H1 (cell line): ENCODE measurements at regions not wholly inside any gene's neighbourhood (a gene's known extent, or its start where the extent isn't known, plus 50 kb on each side); places are given as distances from the start of the nearest gene placed in this dataset.

Experiments used
- BCL11A ChIP-seq, 2 experiments: IDR thresholded peaks; one replicate each; pipeline ENCODE4 v1.6.1; 2011; ENCODE audit warnings: low read depth in 2 of 2, low read length in 2 of 2, mild to moderate bottlenecking in 2 of 2
- CBX5 ChIP-seq: fragments of 300-800, 300-1000 bp; sonication (generic); IDR thresholded peaks from 2 replicates; pipeline ENCODE4 v1.7.1; 2016; ENCODE audit warnings: antibody characterized with exemption, low read length, low read depth
- CREB1 ChIP-seq: IDR thresholded peaks from 2 replicates; pipeline ENCODE4 v1.6.1; 2012; ENCODE audit warnings: inconsistent platforms
- CTBP2 ChIP-seq: IDR thresholded peaks from 2 replicates; pipeline ENCODE4 v1.7.0; 2011; ENCODE audit warnings: borderline replicate concordance, mild to moderate bottlenecking, moderate library complexity, mixed read lengths, low read length; ENCODE audit not compliant: insufficient read depth, insufficient read length
- JUND ChIP-seq: IDR thresholded peaks from 2 replicates; pipeline ENCODE4 v1.6.1; 2011; ENCODE audit warnings: mild to moderate bottlenecking, improper control_type of control experiment, low read length
- SIN3A ChIP-seq, 2 experiments: IDR thresholded peaks in 1 of 2; conservative IDR thresholded peaks in 1 of 2; 2 replicates each; pipeline ENCODE4 v1.6.1; 2011 to 2012; ENCODE audit warnings: low read length in 2 of 2, improper control_type of control experiment in 1 of 2, low read depth in 1 of 2, mild to moderate bottlenecking in 1 of 2
- SUZ12 ChIP-seq: fragments of 200-600 bp; sonication (generic); IDR thresholded peaks from 2 replicates; pipeline ENCODE4 v1.6.1; 2012; ENCODE audit warnings: mild to moderate bottlenecking, inconsistent platforms, low read length, moderate library complexity, mixed read lengths
- TAF7 ChIP-seq: optimal IDR thresholded peaks from 2 replicates; pipeline ENCODE3; 2011; ENCODE audit warnings: low read depth, mild to moderate bottlenecking, inconsistent platforms, low read length, moderate library complexity, borderline replicate concordance
- TCF12 ChIP-seq: IDR thresholded peaks from 2 replicates; pipeline ENCODE4 v1.6.1; 2011; ENCODE audit warnings: low read depth, mild to moderate bottlenecking, low read length
- TF ChIP-seq, protein P1 (sequence below): fragments of 300-600 bp; sonication (generic); IDR thresholded peaks from 2 replicates; pipeline ENCODE4 v1.7.1; 2012; ENCODE audit warnings: low read length, moderate library complexity, mild to moderate bottlenecking, inconsistent platforms; ENCODE audit not compliant: insufficient replicate concordance

DNA sequence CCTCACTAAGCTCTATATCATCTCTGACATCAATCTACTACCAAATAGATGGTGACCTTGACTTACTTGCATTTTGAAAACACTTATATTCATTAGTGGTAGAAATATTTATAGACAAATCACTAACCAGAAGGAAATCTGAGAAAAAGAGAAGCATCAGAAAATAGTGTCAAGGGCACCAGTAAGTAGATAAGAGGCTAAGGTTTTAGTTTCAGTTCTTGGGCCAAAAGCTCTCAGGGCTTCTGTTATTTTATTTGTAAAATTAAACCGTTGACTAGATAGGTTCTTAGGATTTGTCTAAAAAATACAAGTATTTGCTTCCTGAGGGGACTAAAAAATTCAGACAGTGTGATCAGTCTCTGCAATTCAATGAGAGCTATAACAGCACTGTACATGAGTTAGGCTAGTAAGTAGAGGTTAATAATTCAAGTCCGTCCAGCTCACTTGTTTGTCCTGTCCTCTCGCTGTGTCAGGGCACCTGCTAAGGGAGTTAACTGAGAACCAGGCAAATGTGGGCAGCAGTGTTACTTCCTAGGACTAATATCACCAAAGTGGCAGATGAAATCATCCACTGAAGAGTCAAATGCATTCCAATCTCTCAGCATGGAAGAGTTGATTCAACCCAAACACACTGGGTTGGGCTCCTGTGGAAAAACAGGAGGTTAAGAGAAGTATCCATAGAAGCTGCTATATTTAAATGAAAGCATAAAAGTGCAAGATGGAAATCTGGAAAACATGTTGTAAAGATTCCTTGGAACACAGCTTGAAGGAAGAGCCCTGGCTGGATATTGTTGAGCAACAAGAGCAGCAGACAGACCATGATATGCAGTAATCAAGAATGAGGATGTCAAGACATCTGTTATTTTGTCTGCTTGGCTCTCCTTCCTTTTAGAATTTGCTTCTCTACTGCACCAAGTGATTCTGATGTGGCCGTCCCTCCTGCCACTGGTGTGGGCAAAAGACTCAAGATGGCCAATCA is 134.9 kb upstream of the ZBTB20 start (continued):
- TF ChIP-seq CBX5: no peak
- no peak for TF ChIP-seq JUND
- no peak for TF ChIP-seq SUZ12
- no peak for TF ChIP-seq CTBP2
- no peak for TF ChIP-seq TAF7
- no peak for TF ChIP-seq SIN3A (conservative IDR thresholded peaks at IDR 0.05 in 1 of 2, IDR thresholded peaks at IDR 0.05 in 1 of 2; ENCODE audit: low read depth in 1 of 2, low read length in 2 of 2)
- TF ChIP-seq TCF12: no peak
- no peak for TF ChIP-seq BCL11A (IDR thresholded peaks at IDR 0.05; ENCODE audit: low read depth in 2 of 2, low read length in 2 of 2)
- no peak for TF ChIP-seq CREB1
- TF ChIP-seq, protein P1, sequence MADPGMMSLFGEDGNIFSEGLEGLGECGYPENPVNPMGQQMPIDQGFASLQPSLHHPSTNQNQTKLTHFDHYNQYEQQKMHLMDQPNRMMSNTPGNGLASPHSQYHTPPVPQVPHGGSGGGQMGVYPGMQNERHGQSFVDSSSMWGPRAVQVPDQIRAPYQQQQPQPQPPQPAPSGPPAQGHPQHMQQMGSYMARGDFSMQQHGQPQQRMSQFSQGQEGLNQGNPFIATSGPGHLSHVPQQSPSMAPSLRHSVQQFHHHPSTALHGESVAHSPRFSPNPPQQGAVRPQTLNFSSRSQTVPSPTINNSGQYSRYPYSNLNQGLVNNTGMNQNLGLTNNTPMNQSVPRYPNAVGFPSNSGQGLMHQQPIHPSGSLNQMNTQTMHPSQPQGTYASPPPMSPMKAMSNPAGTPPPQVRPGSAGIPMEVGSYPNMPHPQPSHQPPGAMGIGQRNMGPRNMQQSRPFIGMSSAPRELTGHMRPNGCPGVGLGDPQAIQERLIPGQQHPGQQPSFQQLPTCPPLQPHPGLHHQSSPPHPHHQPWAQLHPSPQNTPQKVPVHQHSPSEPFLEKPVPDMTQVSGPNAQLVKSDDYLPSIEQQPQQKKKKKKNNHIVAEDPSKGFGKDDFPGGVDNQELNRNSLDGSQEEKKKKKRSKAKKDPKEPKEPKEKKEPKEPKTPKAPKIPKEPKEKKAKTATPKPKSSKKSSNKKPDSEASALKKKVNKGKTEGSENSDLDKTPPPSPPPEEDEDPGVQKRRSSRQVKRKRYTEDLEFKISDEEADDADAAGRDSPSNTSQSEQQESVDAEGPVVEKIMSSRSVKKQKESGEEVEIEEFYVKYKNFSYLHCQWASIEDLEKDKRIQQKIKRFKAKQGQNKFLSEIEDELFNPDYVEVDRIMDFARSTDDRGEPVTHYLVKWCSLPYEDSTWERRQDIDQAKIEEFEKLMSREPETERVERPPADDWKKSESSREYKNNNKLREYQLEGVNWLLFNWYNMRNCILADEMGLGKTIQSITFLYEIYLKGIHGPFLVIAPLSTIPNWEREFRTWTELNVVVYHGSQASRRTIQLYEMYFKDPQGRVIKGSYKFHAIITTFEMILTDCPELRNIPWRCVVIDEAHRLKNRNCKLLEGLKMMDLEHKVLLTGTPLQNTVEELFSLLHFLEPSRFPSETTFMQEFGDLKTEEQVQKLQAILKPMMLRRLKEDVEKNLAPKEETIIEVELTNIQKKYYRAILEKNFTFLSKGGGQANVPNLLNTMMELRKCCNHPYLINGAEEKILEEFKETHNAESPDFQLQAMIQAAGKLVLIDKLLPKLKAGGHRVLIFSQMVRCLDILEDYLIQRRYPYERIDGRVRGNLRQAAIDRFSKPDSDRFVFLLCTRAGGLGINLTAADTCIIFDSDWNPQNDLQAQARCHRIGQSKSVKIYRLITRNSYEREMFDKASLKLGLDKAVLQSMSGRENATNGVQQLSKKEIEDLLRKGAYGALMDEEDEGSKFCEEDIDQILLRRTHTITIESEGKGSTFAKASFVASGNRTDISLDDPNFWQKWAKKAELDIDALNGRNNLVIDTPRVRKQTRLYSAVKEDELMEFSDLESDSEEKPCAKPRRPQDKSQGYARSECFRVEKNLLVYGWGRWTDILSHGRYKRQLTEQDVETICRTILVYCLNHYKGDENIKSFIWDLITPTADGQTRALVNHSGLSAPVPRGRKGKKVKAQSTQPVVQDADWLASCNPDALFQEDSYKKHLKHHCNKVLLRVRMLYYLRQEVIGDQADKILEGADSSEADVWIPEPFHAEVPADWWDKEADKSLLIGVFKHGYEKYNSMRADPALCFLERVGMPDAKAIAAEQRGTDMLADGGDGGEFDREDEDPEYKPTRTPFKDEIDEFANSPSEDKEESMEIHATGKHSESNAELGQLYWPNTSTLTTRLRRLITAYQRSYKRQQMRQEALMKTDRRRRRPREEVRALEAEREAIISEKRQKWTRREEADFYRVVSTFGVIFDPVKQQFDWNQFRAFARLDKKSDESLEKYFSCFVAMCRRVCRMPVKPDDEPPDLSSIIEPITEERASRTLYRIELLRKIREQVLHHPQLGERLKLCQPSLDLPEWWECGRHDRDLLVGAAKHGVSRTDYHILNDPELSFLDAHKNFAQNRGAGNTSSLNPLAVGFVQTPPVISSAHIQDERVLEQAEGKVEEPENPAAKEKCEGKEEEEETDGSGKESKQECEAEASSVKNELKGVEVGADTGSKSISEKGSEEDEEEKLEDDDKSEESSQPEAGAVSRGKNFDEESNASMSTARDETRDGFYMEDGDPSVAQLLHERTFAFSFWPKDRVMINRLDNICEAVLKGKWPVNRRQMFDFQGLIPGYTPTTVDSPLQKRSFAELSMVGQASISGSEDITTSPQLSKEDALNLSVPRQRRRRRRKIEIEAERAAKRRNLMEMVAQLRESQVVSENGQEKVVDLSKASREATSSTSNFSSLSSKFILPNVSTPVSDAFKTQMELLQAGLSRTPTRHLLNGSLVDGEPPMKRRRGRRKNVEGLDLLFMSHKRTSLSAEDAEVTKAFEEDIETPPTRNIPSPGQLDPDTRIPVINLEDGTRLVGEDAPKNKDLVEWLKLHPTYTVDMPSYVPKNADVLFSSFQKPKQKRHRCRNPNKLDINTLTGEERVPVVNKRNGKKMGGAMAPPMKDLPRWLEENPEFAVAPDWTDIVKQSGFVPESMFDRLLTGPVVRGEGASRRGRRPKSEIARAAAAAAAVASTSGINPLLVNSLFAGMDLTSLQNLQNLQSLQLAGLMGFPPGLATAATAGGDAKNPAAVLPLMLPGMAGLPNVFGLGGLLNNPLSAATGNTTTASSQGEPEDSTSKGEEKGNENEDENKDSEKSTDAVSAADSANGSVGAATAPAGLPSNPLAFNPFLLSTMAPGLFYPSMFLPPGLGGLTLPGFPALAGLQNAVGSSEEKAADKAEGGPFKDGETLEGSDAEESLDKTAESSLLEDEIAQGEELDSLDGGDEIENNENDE: no peak
